ENCODE measurements at regions not wholly inside any gene's neighbourhood (a gene's known extent, or its start where the extent isn't known, plus 50 kb on each side); places are given as distances from the start of the nearest gene placed in this dataset.

DNA sequence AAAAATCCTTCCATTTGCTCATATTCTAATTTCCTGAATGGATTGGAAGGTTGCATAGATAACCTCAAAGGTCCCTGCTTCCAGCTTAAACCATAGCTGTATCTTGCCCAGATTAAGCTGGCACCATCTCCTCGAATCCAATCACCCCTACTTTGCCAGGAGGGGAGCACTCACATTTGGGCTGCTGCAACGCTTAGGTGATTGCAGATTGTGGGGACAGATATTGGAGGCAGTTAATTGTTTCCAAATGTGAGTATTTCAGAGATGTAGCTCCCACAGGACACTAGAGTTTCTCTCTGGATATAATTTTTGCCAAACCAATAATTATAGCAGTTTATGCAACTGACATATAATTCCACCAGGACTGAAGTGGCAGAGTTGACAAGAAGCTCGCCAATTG is 53.5 kb upstream of the ACSL1 start:
- no peak for DNase-seq (ENCODE audit: low read depth, low spot score)

GRCh38 chr4:184882276-184882675 is 56.5 kb upstream of the ACSL1 start:
- no peak for DNase-seq (ENCODE audit: low read depth, low spot score)

DNA sequence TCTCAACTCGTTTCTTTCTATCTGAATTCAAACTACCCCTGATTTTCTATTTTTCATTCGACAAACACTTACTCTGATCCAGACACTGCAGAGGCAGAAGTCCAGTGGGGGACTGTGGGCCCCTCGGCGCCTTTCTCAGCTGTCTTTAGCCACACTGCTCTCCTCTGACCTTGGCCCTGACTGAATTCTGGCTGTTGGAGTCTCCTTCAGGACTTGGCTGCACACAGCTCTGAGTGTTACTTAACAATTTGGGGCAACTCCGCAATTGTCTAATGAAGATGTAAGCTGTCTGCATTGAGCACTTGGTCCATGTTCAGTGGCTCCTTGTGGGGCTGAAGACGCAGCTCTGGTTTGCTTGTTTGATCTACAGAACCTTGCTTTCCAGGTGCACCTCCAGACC is 57.3 kb upstream of the ACSL1 start:
- no peak for DNase-seq (ENCODE audit: low read depth, low spot score)

GRCh38 chr4:184884883-184885282 is 59.1 kb upstream of the ACSL1 start:
- no peak for DNase-seq (ENCODE audit: low read depth, low spot score)

DNA sequence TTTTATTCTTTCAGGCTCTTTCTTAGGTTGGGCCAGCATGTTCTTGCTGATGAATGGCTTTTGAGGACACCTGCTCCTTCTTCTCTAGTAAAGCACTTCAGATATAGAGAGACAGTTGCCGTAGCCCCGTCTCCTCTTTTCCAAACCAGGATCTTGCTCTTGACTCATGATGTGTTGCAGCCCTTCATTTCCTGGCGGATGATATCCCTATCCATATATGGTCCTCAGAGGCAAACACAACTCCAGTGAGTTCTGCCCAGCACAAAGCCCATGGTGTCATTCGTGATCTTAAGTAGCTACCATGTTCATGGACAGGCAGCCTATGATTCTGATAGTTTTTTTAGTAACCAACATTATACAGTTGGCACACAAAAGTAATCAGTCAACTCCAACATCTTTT is 59.8 kb upstream of the ACSL1 start:
- DNase-seq (ENCODE audit: low read depth, low spot score), result no peak

DNA sequence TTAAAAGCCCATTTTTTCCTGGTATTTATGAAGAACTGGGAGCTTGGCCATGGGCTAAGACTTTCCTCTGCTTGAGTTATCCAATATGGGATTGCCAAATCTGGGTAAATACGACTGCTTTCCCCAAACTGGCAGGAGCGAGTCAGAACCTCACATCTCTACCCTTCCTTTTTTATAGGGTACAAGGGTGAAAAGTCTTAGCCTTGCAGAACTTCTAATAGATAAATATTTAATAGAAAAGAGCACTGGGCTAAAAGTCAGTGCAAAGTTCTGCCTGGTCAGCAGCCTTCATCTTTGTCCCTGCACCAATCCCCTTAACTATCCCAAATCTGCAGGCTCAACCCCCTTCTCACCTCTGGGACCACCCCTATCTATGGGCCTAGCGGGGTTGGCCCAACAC is 61.6 kb upstream of the ACSL1 start:
- DNase-seq (ENCODE audit: low read depth, low spot score), result no peak

DNA sequence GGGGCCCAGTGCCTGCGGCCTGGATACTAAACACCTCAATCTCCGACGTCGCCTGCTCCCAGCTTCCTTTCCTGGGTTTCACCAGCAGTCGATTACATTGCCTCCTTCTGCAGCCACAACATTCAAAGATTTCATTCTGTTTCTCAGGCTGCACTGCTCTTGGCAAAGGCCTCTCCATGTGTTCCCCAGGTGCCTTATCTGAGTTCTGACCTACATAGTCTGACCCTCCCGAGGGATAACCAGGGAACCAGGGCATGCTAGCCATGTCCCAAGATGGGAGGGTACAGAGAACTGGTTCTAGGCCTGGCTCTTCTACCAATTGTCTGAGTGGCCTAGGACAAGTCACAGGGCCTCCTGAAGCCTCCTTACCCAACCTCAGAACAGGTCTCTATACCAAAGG is 62.2 kb upstream of the ACSL1 start:
- no peak for DNase-seq (ENCODE audit: low read depth, low spot score)

- DNase-seq (ENCODE audit: low read depth, low spot score), result no peak
Observed at GRCh38 chr4:184889666-184890335, 64.0 kb upstream of the ACSL1 start.

- no peak for DNase-seq (ENCODE audit: low read depth, low spot score)
Observed at GRCh38 chr4:184890499-184890898, 64.7 kb upstream of the ACSL1 start.

DNA sequence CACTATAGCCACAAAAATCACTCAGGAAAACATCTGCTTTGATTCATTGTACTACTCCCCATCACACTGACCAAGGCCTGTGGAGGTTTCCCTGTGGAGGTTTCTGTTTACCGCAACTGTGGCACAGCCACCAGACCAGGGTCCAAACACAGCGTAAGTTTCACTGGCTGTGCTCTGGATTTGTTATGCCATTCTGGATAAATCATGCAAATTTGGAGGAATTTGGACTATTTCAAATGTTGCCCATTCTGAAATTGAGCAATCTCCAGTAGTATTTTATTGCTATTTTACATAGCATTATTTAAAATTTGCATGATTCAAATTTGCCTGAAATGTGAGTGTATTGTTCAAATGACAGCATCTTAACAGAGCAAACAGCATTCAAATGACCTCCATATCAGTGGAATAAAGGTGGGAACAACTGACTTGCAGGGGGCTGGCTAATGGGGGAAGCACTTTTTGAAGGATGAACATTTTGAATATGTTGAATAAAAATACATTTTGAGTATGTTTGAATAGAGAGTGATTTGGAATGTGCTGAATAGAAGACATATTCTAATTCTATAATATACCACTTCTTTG is 66.1 kb upstream of the ACSL1 start:
- DNase-seq (ENCODE audit: low read depth, low spot score), result no peak

- DNase-seq (ENCODE audit: low read depth, low spot score), result no peak
Observed at GRCh38 chr4:184892999-184893398, 67.2 kb upstream of the ACSL1 start.

GRCh38 chr4:184893801-184894571 is 68.2 kb upstream of the ACSL1 start:
- no peak for DNase-seq (ENCODE audit: low read depth, low spot score)

DNA sequence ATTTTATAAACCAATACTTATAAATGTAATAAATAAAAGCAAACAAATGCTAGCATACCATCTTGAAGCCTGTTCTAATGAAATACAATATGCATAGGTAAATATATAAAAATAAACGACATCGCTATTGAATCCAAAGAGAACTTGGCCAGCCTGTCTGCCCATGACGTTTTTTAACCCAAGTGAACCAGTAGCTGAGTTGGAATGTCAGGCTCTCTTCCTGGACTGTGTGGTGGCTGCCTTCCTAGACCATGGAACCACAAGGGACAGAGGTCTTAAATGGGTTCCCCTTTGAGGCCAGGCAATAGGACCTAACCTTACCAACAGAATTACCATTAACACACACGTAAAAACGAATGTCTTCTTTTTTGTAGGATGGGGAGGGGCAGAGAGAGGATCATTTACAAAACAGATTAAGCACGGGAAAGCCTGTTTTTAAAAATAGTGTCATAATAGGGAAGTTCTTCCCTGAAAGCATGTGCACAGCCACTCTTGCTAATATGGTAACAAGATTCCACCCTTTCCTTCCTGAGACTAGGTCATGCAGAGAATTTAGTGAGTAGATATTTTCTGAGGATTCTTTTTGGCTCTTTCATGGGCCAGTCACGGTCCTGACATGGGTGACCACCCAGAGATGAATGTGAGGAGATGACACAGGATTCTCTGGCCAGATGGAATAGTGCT is 69.4 kb upstream of the ACSL1 start:
- no peak for DNase-seq (ENCODE audit: low read depth, low spot score)

DNA sequence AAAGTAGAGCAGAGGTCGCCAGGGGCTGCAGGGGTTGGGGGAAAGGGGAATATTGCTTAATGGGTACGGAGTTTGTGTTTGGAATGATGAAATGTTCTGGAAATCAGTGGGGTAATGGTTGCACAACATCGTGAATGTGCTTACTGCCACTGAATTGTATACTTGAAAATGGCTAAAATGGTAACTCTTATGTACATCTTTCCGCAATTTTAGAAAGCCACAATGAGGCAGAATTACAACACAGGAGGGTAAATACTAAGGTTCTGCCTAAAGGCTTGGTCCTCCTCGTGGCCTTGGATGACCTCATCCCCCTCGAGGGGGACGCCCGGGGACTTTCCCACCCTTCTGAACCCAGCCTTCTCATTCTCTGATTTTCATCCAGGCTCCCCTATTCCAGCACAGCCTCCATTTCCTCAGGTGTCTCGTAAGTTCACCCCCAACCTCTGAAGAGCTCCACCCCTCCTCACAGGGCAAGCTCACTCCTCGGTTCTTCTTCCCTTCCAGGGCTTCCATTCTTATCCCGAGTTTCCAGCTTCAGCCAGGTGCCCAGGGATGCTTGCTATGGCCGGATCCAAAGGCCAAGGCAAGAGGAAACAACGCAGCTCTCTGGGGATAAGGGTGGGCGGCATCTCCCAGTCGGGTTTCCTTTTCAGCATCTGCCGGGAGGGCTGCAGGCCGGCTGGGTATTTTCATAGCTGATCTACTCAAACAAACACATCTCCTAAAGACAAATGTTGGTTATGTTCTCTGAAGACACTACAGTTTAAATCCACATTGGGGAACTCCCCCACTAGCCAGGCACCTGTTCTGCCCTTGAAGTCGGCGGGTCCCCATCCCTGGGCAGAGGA is 71.3 kb upstream of the ACSL1 start:
- no peak for DNase-seq (ENCODE audit: low read depth, low spot score)

DNA sequence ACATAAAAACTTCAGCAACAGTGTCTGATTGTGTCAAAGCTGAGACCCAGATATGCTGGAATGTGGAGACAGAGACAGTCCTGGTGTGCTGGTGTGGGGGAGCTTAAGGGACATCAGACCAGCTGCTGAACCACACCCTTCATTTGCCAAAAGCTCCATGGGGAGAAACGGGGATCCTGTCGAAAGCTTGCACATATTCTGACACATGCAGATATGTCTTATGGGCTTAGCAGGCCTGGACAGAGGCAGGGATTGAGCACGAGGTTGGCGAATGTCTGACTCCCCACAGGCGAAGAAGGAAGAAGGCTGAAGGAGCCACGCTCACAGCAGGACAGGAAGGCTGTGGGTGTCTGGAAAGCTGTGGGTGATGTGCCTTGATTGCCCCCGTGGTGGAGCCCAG is 72.1 kb upstream of the ACSL1 start:
- no peak for DNase-seq (ENCODE audit: low read depth, low spot score)

- DNase-seq (ENCODE audit: low read depth, low spot score), result no peak
Observed at GRCh38 chr4:184898793-184899192, 73.0 kb upstream of the ACSL1 start.

DNA sequence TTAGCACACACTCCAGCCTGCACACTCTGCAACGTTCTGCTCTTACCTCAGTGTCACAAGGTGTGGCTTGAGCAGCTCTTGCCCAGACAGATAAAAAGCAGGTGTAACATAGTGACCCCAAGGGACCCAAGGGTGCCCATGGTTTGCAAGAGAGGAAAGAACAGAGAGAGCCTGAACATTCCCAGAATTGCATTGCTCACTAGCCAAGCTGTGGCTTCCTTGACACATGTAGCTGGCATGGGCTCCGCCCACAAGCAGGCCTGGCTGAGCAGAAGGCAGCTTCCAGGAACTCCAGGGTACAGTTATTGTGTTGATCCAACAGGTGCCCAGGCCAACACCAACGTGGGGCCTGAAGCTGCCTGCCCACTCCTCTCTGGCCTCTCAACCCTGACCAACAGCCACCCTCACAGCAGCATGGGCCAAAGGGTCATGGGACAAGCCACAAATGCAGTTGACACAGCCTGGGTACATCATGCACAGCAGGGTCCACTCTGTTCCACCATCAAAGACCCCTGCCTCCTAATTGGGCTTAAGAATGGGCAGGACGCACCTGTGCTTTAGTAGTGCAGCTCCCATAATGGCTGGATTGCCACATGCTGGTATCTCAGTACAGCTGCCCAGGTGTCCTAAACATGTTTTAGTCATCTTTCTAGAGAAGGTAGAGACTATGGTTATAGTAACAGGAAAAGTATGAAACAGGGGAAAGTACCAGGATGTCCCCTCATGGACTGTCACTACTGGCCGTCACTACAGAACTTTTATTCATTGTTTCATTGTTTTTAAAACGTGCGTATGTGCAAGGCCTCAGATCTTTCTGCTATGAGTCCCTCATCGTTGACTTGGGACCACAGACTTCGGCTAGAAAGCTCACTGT is 73.7 kb upstream of the ACSL1 start:
- no peak for DNase-seq (ENCODE audit: low read depth, low spot score)

DNA sequence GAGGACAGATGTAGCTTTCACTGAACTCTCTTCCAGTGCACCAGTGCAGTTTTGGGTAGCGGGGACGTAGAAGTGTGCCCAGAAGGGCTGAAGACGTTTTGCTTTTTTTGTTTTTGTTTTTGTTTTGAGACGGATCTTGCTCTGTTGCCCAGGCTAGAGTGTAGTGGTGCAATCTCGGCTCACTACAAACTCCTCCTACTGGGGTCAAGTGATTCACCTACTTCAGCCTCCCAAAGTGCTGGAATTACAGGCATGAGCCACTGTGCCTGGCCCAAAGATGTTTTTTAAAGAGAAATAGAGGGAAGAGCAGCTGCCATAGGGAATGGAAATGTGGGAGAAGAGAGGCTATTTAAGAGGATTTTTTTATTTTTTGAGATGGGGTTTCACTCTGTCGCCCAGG is 74.4 kb upstream of the ACSL1 start:
- DNase-seq (ENCODE audit: low read depth, low spot score), result no peak

- no peak for DNase-seq (ENCODE audit: low read depth, low spot score)
Observed at GRCh38 chr4:184902550-184902949, 76.8 kb upstream of the ACSL1 start.

DNA sequence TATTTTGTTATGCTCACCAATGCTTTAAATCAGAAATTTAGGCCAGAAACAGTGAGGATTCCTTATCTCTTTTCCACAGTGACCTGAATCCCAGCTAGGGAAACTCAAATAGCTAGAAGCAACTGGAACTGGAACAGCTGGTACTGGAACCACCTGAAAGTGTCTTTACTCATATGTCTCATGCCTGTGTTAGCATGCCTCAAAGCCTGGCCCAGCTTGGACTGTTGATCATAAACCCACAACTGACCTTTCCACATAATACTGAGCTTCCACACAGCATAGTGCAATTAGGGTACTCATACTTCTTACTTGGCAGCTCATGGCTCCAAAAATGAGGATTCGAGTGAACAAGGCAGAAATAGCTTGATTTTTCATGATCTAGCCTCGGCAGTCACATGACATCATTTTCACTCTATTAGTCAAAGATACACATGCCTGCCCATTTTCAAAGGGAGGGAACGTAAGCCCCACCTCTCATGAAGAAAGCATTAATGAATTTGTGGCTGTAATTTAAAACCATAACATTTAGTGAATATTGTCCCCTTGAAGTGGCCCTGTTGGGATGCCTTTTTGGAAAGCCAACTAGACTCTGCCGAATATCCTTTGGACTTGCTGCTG is 80.8 kb upstream of the ACSL1 start:
- no peak for DNase-seq (ENCODE audit: low read depth, low spot score)
